ENCODE measurements at regions not wholly inside any gene's neighbourhood (a gene's known extent, or its start where the extent isn't known, plus 50 kb on each side); places are given as distances from the start of the nearest gene placed in this dataset.
A peak's percentile ranks its signal among the peaks of the same experiment; 100 is the strongest.
"Not testable (repeated sequence)": the region's sequence is repeated elsewhere in the genome, so short reads cannot be mapped to it uniquely, and the experiment has no call there.

DNA sequence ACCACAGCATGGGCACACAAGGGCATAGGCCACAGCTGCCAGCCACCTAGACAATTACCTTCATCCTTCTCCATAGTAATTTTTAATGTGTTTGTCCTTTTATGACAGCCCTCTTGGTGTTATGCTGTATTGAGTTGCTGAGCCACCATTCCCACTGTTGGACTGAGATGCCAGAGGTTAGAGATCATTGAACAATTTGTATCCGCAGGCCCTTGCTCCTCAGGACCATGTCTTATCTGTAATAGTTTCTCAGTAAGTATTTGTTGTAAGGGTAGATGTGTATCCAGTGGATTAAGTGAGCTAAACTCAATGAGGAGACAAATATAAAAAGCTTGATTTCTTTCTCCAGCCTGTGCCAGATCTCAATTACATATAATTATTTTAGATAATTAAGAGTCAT lies 832.8 kb upstream of the ID2 start:
- DNase-seq (ENCODE audit: low spot score): no peak

DNA sequence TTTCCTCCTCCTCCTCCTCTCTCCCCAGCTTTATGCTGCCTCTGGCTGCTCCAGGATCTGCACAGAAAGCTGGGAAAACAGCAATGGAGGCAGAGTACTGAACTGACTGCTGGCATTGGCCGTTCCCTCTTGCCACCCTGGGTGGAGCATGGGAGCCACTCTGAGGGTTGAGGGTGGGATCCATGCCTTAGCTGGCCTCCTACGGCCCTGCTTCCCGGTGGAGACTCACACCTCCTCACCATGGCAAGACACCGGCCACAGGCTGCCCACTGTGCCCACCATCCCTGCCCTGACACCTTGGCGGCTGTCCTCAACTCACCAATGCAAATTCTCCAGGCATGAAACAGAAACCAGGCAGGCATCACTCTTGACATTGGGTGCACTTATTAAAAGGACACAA lies 832.3 kb upstream of the ID2 start:
- DNase-seq (ENCODE audit: low spot score): no peak

DNA sequence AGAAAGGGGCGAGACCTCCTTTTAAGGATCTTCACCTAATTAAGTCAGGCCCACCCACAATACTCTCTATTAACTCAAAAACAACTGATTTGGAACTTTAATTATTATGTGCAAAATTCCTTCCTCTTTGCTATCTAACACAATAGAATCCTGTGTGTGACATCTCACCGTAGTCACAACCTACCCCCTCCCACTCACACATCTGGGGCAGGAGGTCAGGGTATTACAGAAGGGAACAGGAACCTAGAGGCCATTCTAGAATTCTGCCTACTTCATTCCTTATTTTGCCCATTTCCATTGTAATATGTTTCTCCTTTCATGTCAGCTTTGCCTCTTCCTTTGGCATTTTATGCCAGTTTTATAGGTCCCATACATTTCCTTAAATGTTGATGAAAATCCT lies 829.3 kb upstream of the ID2 start:
- DNase-seq (ENCODE audit: low spot score): no peak

DNA sequence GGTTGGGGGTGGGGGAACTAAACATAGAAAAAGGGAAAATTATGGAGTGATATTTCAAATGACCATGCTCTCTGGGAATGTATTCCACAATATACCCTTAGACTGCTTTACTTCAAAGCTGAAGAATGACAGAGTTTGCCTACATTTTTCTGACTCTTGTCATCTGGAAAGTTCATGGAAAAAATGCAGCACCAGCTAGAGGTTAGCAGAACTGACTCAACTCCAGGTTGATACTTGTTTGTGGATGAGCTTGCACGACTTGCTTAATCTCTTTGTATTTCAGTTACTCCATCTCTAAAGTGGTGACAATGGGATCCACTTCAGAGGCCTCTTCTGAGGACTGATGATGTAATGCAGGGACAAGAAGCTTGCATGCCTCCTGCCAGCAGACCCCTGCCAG lies 824.0 kb upstream of the ID2 start:
- no peak for DNase-seq (ENCODE audit: low spot score)

DNA sequence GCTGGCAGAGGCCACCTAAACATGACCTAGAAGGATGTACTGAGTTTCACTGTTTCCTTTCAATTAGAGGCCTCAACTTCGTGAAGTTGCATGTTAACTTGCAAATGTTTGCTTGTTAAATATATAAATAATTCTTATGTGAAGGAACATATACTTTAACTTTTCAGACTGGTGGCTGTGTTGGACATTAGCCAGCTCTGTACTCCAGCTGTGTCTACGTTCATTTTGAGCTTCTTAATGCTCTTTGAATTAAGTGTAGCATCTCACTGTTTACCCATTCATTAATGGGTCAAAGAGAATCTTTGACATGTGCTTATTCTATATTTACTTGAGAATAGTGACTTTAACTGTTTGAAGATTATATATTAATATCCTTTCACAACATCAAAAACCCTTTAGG lies 823.2 kb upstream of the ID2 start:
- DNase-seq (ENCODE audit: low spot score): no peak

DNA sequence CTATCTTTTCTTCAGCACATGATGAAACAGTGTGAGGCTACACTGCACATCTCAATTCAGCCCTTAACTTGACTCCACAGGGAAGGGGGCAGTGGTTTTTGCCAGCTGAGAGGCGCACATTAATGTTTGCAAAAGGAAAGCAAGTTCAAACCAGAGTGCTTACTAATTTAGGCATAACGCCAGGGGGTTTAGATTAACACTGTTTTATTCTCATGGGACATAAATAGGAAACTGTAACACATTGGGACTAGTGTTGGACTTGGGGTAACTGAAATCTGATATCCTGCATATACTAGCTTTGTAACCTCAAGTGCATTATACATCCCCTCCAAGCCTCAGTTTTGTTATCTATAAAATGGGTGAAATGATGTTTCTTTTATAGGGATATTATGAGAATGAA lies 821.2 kb upstream of the ID2 start:
- DNase-seq (ENCODE audit: low spot score): peak; percentile 11

DNA sequence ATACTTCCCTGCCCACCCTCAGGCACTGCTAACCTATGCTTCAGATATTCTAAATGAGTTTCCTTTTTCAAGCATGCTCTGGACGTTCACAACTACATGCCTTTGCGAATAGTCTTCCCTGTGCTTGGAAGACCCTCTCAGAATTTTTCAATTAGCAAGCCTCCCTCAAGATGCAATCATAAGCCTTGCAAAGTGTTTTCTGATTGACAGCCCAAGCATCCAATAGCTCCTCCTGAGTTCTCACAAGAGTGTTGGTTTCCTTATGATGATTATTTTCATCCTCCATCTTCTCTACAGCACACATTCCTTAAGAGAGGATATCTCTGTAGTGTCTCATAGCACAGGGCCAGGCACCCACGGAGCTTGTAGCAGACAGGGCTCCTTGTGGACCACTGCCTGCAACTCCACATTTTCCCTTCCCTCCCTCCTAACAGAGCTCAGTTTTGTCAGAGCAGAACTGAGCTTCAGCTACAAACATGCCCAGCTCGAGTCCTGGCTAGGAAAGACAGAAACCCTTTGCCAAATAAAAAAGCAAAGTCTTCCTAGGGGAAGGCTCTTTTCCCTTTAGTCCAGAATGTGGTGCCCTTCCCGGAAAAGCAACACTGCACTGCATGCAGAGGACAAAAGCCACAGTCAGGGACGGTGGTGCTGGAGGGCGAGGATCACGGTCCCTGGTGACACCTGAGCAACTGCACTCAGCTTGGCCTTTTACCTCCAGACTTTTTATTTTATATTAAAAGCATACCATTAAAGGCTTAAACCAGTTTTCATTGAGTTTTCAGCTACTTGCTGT lies 819.8 kb upstream of the ID2 start:
- no peak for DNase-seq (ENCODE audit: low spot score)

DNA sequence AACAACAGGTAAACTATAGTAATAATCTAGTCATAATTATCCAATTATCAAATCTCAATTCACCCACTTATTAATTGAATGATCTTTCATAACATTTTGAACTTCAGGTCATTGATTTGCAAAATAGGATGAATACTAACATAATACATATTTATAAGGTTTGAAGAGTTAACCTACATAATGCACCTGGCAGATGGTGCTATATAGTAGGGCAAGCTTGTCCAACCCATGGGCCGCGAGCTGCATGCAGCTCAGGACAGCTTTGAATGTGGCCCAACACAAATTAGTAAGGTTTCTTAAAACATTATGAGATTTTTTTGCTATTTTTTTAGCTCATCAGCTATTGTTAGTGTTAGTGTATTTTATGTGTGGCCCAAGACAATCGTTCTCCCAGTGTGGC lies 815.8 kb upstream of the ID2 start:
- DNase-seq (ENCODE audit: low spot score): no peak

DNA sequence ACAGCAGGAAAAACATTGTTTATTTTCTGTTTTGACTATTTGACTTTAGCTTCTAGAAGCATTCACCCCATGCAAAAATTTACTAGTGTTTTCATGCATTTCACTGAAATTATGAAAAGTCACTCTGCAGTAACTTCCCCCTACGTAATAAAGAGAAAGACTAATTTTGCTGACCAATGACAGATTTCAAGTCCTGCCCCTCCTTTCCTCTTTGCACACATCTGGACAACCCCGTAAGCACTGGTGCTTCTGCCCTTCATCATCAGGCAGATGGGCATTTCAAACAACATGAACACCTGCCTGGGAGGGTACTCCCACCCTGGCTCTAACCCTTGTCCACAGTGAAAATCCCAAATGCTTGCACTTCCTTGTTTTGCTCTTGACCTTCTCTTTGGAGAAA lies 815.0 kb upstream of the ID2 start:
- no peak for DNase-seq (ENCODE audit: low spot score)

DNA sequence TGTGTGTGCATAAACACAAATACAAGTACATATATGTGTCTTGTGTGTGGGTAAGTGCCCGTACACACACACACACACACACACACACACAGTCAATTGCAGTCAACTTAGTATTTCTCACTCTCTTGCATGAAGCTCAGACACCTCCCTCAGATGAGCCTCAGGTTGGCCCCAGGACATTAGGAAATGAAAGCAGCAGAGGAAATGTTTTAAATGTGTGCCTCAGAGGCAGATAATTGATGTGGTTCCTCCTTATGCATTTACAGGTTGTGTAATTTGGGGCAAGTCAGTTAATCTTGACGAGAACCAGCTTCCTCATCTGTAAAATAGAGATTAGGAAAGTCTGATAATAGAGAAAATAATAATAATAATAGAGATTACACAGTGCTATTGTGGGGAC lies 814.0 kb upstream of the ID2 start:
- no peak for DNase-seq (ENCODE audit: low spot score)

DNA sequence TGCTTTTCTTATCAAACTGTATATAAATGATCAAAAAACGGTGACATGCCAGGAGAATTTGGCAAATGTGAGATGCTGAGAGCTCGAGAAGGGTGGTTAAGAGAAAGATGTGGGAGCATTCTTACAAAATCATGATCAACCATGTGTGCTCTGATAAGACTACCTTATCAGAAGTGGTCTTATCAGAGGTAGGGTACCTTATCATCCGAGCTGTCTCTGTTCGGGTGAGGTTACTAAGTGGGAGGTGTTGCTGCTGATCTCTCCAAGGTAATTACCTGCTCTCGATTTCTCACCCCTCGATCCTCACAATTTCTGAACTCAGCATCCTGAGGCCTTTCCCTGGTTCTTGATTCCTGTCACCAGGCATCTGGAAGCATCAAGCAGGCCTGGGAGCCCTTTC lies 813.0 kb upstream of the ID2 start:
- no peak for DNase-seq (ENCODE audit: low spot score)

DNA sequence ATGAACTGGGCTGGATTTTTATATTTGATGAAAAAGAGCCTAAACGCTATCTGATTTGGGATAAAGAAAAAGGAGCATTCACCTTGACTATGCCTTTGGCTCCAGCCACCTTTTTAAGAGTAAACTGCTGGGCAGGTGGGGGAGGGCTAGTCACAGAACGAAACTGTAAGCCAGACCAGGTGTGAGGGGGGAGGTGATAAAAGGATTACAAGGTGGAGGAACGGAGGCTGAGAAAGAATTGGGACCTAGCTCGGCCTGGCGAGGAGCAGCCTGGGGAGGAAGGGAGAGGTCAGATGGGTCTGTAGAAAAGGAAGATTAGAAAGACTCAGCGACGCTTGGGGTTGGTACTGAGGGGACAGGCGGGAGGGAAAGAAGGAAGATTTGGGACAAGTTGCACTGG lies 805.4 kb upstream of the ID2 start:
- not testable (repeated sequence) for DNase-seq (ENCODE audit: low spot score)

DNA sequence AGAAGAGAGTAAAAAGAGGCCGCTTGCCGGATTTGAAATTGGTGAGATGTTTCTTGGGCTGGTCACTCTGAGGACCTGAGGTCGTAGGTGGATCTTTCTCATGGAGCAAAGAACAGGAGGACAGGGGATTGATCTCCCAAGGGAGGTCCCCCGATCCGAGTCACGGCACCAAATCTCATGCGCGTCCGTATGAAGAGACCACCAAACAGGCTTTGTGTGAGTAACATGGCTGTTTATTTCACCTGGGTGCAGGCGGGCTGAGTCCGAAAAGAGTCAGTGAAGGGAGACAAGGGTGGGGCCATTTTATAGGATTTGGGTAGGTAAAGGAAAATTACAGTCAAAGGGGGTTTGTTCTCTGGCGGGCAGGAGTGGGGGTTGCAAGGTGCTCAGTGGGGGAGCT lies 803.6 kb upstream of the ID2 start:
- DNase-seq (ENCODE audit: low spot score): not testable (repeated sequence)

DNA sequence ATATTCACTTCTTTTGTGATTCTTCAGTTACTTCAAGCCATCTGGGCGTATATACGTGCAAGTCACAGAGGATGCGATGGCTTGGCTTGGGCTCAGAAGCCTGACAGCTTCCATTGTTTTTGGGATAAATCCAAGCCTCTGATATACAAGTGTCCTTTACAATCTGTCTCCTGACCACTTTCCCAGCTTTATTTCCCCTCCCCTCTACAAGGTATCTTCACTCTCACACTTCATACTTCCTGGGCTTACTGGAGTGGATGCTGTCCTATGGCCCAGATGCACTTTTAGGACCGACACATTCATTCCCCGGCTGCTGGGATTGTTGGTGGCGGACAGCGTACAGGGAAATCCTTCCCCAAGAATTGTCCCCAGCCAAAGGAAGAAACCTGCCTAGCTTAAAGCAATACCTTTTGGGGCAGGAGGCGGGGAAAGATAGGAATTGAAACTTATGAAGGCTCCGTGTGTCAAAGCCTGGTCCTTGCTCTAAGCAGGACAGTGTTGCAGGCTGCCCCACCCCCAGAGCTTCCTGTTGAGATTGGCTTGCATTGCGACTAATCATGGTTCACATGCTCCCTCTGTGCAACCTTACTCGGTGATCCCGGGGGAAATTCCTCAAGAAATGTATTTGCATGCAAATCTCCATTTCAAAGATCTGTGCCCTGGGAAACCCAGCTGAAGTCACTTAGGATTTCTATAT lies 802.9 kb upstream of the ID2 start:
- no peak for DNase-seq (ENCODE audit: low spot score)

DNA sequence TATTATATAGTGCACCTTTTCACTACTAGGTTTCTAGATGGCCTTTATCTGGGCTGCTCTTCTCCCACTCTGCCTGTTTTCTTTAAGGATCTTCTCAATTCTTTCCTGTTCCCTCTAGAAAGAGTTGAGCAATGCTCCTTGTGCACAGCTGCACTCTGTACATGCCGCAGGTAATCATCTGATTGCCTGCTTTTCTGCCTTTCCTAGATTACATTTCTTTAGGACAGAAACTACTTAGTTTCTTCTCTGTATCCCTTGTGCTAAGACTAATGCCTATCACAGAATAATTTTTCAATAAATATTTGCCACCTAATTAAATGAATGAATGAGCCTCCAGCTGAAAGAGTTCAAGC lies 802.4 kb upstream of the ID2 start:
- no peak for DNase-seq (ENCODE audit: low spot score)

DNA sequence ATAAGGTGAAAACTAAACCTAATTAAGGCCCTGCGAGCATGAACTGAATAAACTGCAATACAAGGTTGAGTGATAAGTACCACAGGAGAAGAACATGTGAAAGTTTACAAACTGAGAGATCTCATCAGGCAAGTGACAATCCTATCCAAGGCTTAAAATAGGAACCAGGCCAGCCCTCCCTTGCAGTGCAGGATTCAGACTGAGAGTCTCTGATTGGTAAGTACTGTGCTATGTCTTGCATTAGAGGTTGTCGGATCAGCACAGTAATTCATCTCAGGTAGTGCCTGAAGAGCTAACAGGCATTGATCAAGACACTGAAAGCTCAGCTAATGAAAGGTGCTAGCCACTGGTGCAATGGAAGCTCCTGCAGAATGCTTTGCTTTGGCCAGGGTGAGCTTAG lies 801.7 kb upstream of the ID2 start:
- DNase-seq (ENCODE audit: low spot score): no peak

DNA sequence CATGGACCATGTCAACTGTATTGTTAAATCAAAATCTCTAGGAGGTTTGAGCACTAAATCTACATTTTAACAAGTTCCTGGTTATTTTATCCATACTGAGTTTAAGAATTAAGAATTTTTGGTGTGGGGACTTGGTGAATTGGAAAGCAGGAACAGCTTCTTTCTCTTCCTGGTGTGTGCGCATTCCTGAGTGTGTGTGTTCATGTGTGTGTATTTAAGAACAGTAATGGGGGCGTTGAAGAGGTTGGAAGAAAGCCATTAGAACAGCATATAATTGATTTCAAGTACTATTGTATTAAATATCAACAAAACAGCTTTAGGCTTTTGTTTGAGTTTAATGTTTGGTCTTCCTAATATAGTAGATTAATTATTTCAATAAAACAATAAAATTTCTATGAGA lies 801.3 kb upstream of the ID2 start:
- no peak for DNase-seq (ENCODE audit: low spot score)

DNA sequence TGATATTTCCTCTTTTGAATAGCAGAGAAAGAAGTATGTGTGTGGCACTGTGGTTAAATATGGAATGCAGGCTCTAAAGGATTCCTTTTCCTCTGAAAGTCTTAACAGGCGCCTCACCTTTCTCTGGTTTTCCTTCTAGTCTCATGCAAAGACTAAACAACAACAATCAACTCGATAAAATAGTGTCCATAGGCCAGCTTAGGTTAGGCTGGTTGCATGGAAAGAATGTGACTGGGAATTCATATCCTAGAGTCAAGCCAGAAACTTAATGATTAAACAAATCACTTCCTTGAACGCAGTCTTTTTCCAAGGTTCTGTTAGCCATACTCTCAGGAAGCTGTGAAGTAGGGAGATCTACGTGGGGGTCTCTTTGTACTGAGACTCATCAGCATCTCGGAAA lies 800.8 kb upstream of the ID2 start:
- no peak for DNase-seq (ENCODE audit: low spot score)

DNA sequence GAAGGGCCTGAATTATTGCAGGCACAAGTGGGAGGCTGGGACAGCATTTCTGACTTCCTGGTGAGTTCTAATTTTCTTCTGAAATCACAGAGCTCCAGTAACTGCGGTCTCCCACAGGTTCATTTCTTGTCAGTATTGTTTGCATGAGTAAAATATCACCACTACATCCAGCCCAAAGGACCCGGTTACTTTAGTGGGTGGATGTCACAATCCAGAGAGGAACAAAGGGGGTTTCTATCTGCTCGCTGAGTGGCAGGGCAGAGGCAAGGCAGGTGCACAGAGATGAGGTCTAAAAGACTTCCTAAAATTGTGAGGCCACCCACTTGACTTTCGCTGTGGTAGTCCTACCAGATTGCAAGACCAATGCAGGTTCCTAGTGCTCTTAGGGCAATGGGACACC lies 800.4 kb upstream of the ID2 start:
- DNase-seq (ENCODE audit: low spot score): no peak

DNA sequence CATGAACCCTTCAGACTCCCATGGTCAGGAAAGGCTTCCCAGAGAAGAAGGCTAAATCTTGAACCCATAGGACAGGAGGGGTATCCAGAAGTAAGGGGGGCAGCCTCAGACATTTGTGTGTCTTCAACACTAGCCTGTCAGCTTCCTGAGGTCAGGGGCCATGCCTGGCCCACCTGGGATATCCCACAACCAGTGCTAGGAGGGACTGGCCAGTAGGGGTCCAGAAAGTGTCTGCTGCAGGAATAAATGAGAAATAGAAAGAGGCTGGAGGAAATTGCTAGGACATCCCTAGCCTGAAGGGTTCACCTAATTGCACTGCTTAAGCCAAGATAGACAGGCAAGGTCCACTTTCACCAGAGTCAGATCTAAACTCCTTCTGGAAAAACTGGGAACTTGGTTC lies 799.6 kb upstream of the ID2 start:
- DNase-seq (ENCODE audit: low spot score): no peak

DNA sequence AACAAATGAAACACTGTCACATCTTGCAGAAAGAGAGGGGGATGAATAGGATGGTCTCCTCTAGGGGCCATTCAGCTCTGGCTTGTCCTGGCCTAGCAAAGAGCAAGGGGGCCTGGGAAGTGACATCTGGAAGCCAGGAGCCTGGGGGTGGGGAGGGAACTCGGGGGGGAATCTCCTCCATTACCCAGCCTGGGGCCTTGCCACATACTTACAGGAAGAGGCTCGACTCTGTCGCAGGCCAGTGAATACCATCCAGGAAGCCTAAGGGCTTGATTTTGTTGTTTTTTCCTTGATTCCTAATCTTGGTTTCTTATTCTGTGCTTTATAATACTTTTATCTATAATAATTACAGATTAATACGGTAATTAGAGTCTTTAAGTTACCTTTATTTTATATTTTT lies 797.5 kb upstream of the ID2 start:
- no peak for DNase-seq (ENCODE audit: low spot score)

DNA sequence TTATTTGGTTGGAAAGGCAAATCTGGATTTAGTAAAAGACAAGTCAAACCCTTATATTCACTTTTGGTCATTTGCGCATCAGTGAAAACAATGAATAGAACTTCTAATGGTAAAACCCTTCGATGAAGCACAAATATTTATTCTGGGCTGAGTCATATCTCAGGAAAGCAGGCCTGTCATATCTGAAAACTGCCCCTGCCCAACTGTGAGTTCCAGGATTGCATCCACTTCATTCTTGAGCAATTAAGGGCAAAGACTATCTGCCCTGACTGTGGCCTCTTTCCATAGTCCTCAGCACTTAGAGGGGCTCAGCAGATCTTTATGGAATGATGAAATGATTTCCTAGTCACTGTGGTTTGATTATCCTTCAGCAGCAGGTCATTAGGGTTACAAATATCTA lies 795.2 kb upstream of the ID2 start:
- DNase-seq (ENCODE audit: low spot score): no peak

DNA sequence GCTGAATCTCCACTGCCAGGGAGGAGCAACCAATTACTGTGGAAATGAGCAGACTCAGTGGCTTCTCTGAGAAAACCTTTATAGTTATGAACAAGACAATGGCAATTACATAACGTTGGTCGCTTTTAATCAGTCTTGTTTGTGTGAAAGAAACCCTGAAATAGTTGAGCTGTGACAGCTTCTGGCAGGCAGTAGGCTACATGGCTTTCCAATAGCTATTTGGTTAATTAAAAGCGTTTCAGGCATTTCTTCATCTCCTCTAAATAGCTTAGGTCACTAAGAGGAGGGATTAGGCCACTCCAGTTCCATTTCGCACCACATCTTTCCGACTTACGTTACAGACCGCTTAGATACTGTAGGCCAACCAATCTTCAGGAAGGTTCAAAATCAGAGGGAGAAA lies 794.4 kb upstream of the ID2 start:
- DNase-seq (ENCODE audit: low spot score): no peak

DNA sequence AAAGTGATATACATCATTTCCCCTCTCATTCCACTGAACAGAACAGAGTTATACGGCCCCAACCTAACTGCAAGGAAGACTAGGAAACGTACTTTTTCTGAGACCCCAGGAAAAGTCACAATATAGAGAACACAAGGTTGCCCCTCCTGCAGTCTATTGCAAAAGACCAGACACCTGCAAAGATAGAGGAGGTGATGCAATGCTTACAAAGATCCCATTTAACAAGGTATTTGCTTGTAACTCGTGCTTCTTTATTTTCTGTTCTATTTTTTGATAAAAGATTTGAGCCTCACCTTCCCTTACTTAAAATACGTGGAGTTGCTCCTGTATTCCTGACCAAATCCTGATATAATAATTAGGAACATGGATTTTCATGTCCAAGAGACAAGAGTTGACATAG lies 793.0 kb upstream of the ID2 start:
- DNase-seq (ENCODE audit: low spot score): no peak

Data from H4 (cell line).